HEK293 (cell line): ENCODE measurements at regions not wholly inside any gene's neighbourhood (a gene's known extent, or its start where the extent isn't known, plus 50 kb on each side); places are given as distances from the start of the nearest gene placed in this dataset.

Experiments used
- CTCF ChIA-PET: fragments of 350-600 bp; formaldehyde crosslinking; extraction: SDS; loops from one replicate; lab custom pipeline; 2021; ENCODE audit warnings: antibody characterized with exemption; lab: Yijun Ruan, JAX
- POLR2A ChIA-PET: fragments of 300-600 bp; formaldehyde crosslinking; extraction: SDS; loops from one replicate; lab custom pipeline; 2020; ENCODE audit warnings: antibody characterized with exemption, inconsistent platforms; lab: Yijun Ruan, JAX
- H3K27ac ChIP-seq: fragments of 200-500 bp; sonication (Bioruptor generic); 2 replicates; pipeline ENCODE4 v1.5.1; 2014; ENCODE audit warnings: low read depth, low read length, control low read depth, inconsistent platforms; ENCODE audit errors: extremely low read depth
- H3K36me3 ChIP-seq, 2 experiments: fragments of 200-500 bp in 1 of 2; sonication (Bioruptor generic) in 1 of 2; 1 replicate in 1 of 2; 2 replicates in 1 of 2; pipeline ENCODE4 v1.5.1; 2014 to 2017; ENCODE audit warnings: inconsistent platforms in 2 of 2, low read length in 2 of 2; ENCODE audit not compliant: control insufficient read depth in 2 of 2, insufficient read depth in 1 of 2
- H3K4me1 ChIP-seq: fragments of 200-500 bp; sonication (Bioruptor generic); 2 replicates; pipeline ENCODE4 v1.5.1; 2014; ENCODE audit warnings: mild to moderate bottlenecking, low read length, inconsistent platforms; ENCODE audit not compliant: control insufficient read depth, insufficient read depth
- H3K4me3 ChIP-seq: 2 replicates; pipeline ENCODE4 v1.5.1; 2011; ENCODE audit warnings: low read depth, mild to moderate bottlenecking, control low read depth, low read length, moderate library complexity
- H3K9me3 ChIP-seq: fragments of 200-500 bp; sonication (Bioruptor generic); 2 replicates; pipeline ENCODE4 v1.5.1; 2014; ENCODE audit warnings: low read depth, low read length, inconsistent platforms; ENCODE audit not compliant: control insufficient read depth, insufficient read depth
- CTCF ChIP-seq: fragments of 450-650 bp; formaldehyde crosslinking; IDR thresholded peaks from 2 replicates; pipeline ENCODE4 v1.5.1; 2016; ENCODE audit warnings: missing biosample characterization, missing genetic modification characterization
- GLI2 ChIP-seq: fragments of 450-650 bp; formaldehyde crosslinking; IDR thresholded peaks from 2 replicates; pipeline ENCODE4; 2017; ENCODE audit warnings: missing biosample characterization, missing genetic modification characterization, low read depth, borderline replicate concordance
- MYNN ChIP-seq: fragments of 450-650 bp; formaldehyde crosslinking; IDR thresholded peaks from 2 replicates; pipeline ENCODE4 v1.5.1; 2016; ENCODE audit warnings: missing biosample characterization, missing genetic modification characterization, borderline replicate concordance
- RBAK ChIP-seq: fragments of 450-650 bp; formaldehyde crosslinking; IDR thresholded peaks from 2 replicates; pipeline ENCODE4 v1.5.1; 2016; ENCODE audit warnings: missing biosample characterization, missing genetic modification characterization
- ZBTB48 ChIP-seq: fragments of 450-650 bp; formaldehyde crosslinking; IDR thresholded peaks from 2 replicates; pipeline ENCODE4 v1.5.1; 2016; ENCODE audit warnings: missing biosample characterization, missing genetic modification characterization
- ZBTB6 ChIP-seq: fragments of 450-650 bp; formaldehyde crosslinking; IDR thresholded peaks from 2 replicates; pipeline ENCODE4 v1.5.1; 2017; ENCODE audit warnings: missing biosample characterization, missing genetic modification characterization
- ZBTB8A ChIP-seq: fragments of 450-650 bp; formaldehyde crosslinking; IDR thresholded peaks from 2 replicates; pipeline ENCODE4 v1.5.1; 2016; ENCODE audit warnings: missing biosample characterization, missing genetic modification characterization
- ZFP41 ChIP-seq: fragments of 450-650 bp; formaldehyde crosslinking; IDR thresholded peaks from 2 replicates; pipeline ENCODE4 v1.5.1; 2016; ENCODE audit warnings: missing biosample characterization, missing genetic modification characterization, borderline replicate concordance
- ZFP69B ChIP-seq: fragments of 450-650 bp; formaldehyde crosslinking; IDR thresholded peaks from 2 replicates; pipeline ENCODE4 v1.5.1; 2016; ENCODE audit warnings: missing biosample characterization, missing genetic modification characterization
- ZIC2 ChIP-seq: fragments of 450-650 bp; formaldehyde crosslinking; IDR thresholded peaks from 2 replicates; pipeline ENCODE4 v1.5.1; 2016; ENCODE audit warnings: missing biosample characterization, missing genetic modification characterization
- ZNF112 ChIP-seq: fragments of 450-650 bp; formaldehyde crosslinking; IDR thresholded peaks from 2 replicates; pipeline ENCODE4 v1.5.0; 2017; ENCODE audit warnings: missing biosample characterization, missing genetic modification characterization
- ZNF157 ChIP-seq: fragments of 450-650 bp; formaldehyde crosslinking; IDR thresholded peaks from 2 replicates; pipeline ENCODE4 v1.5.1; 2016; ENCODE audit warnings: missing biosample characterization, missing genetic modification characterization
- ZNF16 ChIP-seq: fragments of 450-650 bp; formaldehyde crosslinking; IDR thresholded peaks from 2 replicates; pipeline ENCODE4 v1.5.1; 2016; ENCODE audit warnings: low read depth, missing biosample characterization, missing genetic modification characterization
- ZNF24 ChIP-seq: fragments of 450-650 bp; formaldehyde crosslinking; IDR thresholded peaks from 2 replicates; pipeline ENCODE4 v1.5.1; 2016; ENCODE audit warnings: missing biosample characterization, missing genetic modification characterization
- ZNF248 ChIP-seq: fragments of 450-650 bp; formaldehyde crosslinking; IDR thresholded peaks from 2 replicates; pipeline ENCODE4 v1.5.1; 2017; ENCODE audit warnings: missing biosample characterization, missing genetic modification characterization
- ZNF366 ChIP-seq: fragments of 450-650 bp; formaldehyde crosslinking; conservative IDR thresholded peaks from 2 replicates; pipeline ENCODE4 v1.5.1; 2016; ENCODE audit warnings: missing biosample characterization, missing genetic modification characterization
- ZNF391 ChIP-seq: fragments of 450-650 bp; formaldehyde crosslinking; IDR thresholded peaks from 2 replicates; pipeline ENCODE4 v1.5.1; 2016; ENCODE audit warnings: low read depth, missing biosample characterization, missing genetic modification characterization, borderline replicate concordance
- ZNF473 ChIP-seq: fragments of 450-650 bp; formaldehyde crosslinking; IDR thresholded peaks from 2 replicates; pipeline ENCODE4 v1.5.1; 2017; ENCODE audit warnings: missing biosample characterization, missing genetic modification characterization
- ZNF501 ChIP-seq: fragments of 450-650 bp; formaldehyde crosslinking; IDR thresholded peaks from 2 replicates; pipeline ENCODE4 v1.5.1; 2016; ENCODE audit warnings: missing biosample characterization, missing genetic modification characterization
- ZNF518A ChIP-seq: fragments of 450-650 bp; formaldehyde crosslinking; conservative IDR thresholded peaks from 2 replicates; pipeline ENCODE4 v1.5.1; 2016; ENCODE audit warnings: low read depth, missing biosample characterization, missing genetic modification characterization
- ZNF529 ChIP-seq: fragments of 450-650 bp; formaldehyde crosslinking; IDR thresholded peaks from 2 replicates; pipeline ENCODE4 v1.5.1; 2017; ENCODE audit warnings: missing genetic modification characterization, missing biosample characterization; ENCODE audit not compliant: insufficient replicate concordance
- ZNF544 ChIP-seq: fragments of 450-650 bp; formaldehyde crosslinking; IDR thresholded peaks from 2 replicates; pipeline ENCODE4 v1.5.0; 2017; ENCODE audit warnings: missing biosample characterization, missing genetic modification characterization
- ZNF704 ChIP-seq: fragments of 450-650 bp; formaldehyde crosslinking; IDR thresholded peaks from 2 replicates; pipeline ENCODE4 v1.5.1; 2016; ENCODE audit warnings: missing biosample characterization, missing genetic modification characterization
- ZNF76 ChIP-seq: fragments of 450-650 bp; formaldehyde crosslinking; IDR thresholded peaks from 2 replicates; pipeline ENCODE4; 2016; ENCODE audit warnings: low read depth, missing biosample characterization, missing genetic modification characterization, borderline replicate concordance

DNA sequence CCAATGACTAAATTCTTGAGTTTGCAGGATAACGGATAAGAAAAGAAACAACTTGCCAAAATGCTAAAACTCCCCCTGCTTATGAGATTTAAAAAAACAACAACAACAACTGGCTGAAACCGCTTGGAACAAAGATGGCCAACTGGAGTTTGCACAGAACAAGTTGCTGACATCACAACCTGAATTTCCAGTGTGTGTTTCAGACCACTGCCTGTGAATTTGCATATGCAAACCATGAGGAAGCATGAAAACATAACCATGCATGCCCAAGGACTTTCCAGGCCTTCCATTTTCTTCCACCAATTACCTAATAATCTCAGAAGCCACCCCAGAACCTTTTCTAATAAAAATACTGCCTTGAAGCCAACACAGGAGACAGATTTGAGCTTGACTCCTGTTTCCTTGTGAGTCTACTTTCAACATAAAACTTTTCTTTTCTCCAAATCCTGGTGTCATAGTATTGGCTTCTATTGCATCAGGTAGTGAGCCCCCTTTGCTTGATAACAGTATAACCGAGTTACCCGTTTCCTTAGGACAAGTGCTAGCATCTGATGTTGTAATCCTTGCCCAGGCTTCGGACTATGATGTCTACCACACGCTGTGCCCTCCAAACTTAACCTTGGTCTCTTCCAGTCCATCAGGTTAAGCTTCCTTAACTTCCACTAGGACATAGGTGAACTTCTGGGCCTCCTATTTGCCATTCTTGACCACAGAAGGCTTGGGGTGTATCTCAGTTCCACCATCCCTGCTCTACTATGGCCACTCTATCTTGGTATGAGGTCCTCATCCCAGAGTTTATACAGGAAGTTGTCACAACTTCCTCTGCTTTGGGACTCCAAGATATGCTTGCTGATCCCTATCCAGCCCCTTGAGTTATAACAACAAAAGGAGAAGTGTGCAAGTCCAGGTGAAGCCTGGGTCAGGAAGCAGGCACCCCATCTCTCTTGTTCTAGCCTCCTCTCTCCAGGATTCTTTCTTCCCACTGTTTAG lies 385.5 kb upstream of the INTU start:
- H3K9me3 ChIP-seq: no peaks in the 10 kb centered on the region
- H3K4me3 ChIP-seq: no peak overlapping the region
- ChIA-PET CTCF (no interaction called here), POLR2A (no interaction called here)
- TF ChIP-seq ZFP41 (tag by site-specific recombination): no peak
- TF ChIP-seq ZNF704: no peak
- no peak for TF ChIP-seq ZBTB8A (tag by site-specific recombination)
- no peak for TF ChIP-seq ZNF518A (tag by site-specific recombination)
- TF ChIP-seq ZNF24 (tag by site-specific recombination): no peak
- TF ChIP-seq ZNF501: no peak
- TF ChIP-seq ZFP69B (tag by site-specific recombination): no peak
- TF ChIP-seq ZIC2 (tag by site-specific recombination): no peak
- H3K36me3 ChIP-seq: no peaks in the 10 kb centered on the region
- no peaks in the 10 kb centered on the region for H3K4me1 ChIP-seq
- H3K27ac ChIP-seq: no peak overlapping the region

DNA sequence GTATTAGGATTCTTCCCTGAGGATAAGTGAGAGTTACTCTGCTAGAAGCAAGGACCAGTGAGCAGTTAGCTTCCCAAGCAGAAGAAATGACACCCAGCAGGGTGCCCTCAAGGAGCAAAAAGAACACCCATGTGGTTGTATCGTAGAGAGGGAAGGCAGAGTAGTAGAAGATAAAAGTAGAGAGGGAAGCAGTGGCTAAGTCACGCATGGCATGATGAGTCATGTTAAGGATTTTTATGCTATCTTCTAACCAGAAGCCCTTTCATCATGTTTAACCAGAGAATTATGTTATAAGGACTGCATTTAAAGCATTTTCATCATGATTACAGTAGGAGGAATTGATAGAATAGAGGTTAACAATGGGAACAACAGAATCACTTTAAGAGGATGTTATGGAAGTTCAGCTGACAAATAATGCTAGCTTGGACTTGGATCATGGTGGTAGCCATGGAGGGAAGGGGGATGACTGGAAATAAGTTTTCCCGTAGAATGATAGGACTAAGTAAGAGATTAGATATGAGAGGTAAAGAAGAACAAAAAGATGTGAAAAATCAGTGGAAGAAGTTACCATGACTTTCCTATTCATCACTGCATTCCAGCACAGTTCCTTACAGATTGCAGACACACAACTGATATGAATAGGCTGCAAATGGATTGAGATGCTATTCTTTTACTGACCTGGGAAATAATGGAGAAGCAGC lies 383.5 kb upstream of the INTU start:
- ChIA-PET POLR2A (no interaction called here), CTCF (no interaction called here)
- no peak overlapping the region for H3K4me3 ChIP-seq
- no peaks in the 10 kb centered on the region for H3K4me1 ChIP-seq
- no peaks in the 10 kb centered on the region for H3K36me3 ChIP-seq
- H3K9me3 ChIP-seq: no peaks in the 10 kb centered on the region
- H3K27ac ChIP-seq: no peak overlapping the region
- no peak for TF ChIP-seq RBAK (tag by site-specific recombination)
- no peak for TF ChIP-seq ZNF16 (tag by site-specific recombination)
- TF ChIP-seq ZNF157 (tag by site-specific recombination): no peak
- no peak for TF ChIP-seq ZNF112 (tag by site-specific recombination)
- TF ChIP-seq ZNF473 (tag by site-specific recombination): no peak
- TF ChIP-seq GLI2 (tag by site-specific recombination): no peak
- TF ChIP-seq CTCF (tag by site-specific recombination): no peak
- no peak for TF ChIP-seq ZNF366 (tag by site-specific recombination)
- TF ChIP-seq ZNF391 (tag by site-specific recombination): no peak
- TF ChIP-seq ZBTB48 (tag by site-specific recombination): no peak
- no peak for TF ChIP-seq ZNF248 (tag by site-specific recombination)
- no peak for TF ChIP-seq ZNF529
- no peak for TF ChIP-seq ZBTB6 (tag by site-specific recombination)
- TF ChIP-seq MYNN: no peak
- no peak for TF ChIP-seq ZNF544 (tag by site-specific recombination)
- no peak for TF ChIP-seq ZNF76 (tag by site-specific recombination)
